ENCODE measurements at regions not wholly inside any gene's neighbourhood (a gene's known extent, or its start where the extent isn't known, plus 50 kb on each side); places are given as distances from the start of the nearest gene placed in this dataset.
"Not testable (repeated sequence)": the region's sequence is repeated elsewhere in the genome, so short reads cannot be mapped to it uniquely, and the experiment has no call there.

DNA sequence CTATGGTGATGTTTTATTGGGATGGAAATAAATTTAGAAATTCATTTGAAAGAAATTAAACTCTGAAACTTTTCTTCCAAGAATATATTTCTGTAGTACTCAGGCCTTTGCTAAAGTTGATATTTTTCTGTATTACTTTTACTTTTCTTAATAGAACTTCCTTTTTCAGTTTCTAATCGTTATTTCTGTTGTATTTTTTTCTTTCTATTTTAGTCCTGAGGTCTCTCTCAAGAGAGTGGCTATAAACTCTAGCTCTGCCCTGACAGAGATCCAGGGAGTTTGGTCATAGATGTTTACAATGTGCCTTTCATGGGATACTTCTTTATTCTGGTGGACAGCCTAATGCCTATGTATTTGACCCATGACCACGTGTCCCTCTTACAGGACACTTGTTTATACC lies 51.0 kb downstream of the OR2B6 start:
- Histone ChIP-seq H3K27me3 (ENCODE audit: insufficient read depth, low read length) (peaks cover 38% of the 10 kb centered on the region), H3K4me3 (ENCODE audit: low read depth, low read length) (no peak overlapping the region), H3K4me1 (ENCODE audit: control insufficient read depth, insufficient read depth, low read length, unreplicated experiment) (peaks cover 4% of the 10 kb centered on the region)

DNA sequence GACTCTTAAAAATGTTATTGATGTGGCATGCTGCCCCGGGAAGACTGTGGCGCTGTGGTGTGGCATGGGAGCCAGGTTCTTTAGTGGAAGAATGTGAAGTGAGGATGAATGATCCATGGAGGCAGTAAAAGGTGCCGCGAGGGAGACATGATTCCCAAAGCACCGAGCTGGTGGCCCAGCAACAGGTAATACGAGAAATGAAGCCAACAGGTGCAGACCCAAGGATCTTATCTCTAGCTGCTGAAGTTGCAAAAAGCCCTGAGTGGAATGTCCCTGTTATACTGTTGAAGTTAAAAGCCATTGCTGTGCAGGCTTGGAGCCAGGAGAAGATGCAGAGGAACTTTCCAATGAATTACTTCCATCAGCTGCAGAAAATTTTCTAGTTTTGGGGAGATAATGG lies 53.5 kb downstream of the OR2B6 start:
- H3K4me3 ChIP-seq (ENCODE audit: low read depth, low read length), result no peak overlapping the region
- H3K4me1 ChIP-seq (ENCODE audit: control insufficient read depth, insufficient read depth, low read length, unreplicated experiment), result peaks cover under 1% of the 10 kb centered on the region
- no peaks in the 10 kb centered on the region for H3K79me2 ChIP-seq (ENCODE audit: control insufficient read depth, insufficient read depth, low read length, unreplicated experiment)
- no peak overlapping the region for H2AFZ ChIP-seq (ENCODE audit: low read length, unreplicated experiment)
- H3K27ac ChIP-seq (ENCODE audit: low read depth, low read length), result no peak overlapping the region
- H3K27me3 ChIP-seq (ENCODE audit: insufficient read depth, low read length), result peaks cover 62% of the 10 kb centered on the region
- H3K36me3 ChIP-seq (ENCODE audit: insufficient read depth, low read length), result no peaks in the 10 kb centered on the region

More for the DNA sequence above, 51.0 kb downstream of the OR2B6 start:
- Histone ChIP-seq H2AFZ (ENCODE audit: low read length, unreplicated experiment) (no peak overlapping the region), H3K79me2 (ENCODE audit: control insufficient read depth, insufficient read depth, low read length, unreplicated experiment) (no peaks in the 10 kb centered on the region), H3K36me3 (ENCODE audit: insufficient read depth, low read length) (no peaks in the 10 kb centered on the region), H3K27ac (ENCODE audit: low read depth, low read length) (no peak overlapping the region)

DNA sequence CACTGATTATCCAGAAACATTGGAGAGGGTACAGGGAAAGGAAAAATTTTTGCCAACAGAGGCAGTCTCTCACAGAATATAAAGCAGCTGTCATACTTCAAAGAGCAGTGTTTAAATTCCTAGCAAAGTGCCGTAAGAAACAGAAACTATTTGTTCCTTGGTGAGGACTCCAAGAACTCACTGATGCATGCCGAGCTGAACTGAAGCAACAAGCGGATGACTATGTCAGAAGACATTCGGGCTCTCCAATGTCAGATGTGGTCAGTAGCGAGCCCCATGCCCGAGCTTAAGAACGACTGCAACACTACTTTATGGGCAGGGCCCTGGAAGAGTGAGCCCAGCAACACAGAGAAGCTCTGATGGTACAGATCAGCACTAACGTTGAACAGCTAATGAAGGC lies 54.7 kb downstream of the OR2B6 start:
- Histone ChIP-seq H3K27ac (ENCODE audit: low read depth, low read length) (no peak overlapping the region), H3K27me3 (ENCODE audit: insufficient read depth, low read length) (peaks cover 74% of the 10 kb centered on the region), H3K36me3 (ENCODE audit: insufficient read depth, low read length) (no peaks in the 10 kb centered on the region), H3K79me2 (ENCODE audit: control insufficient read depth, insufficient read depth, low read length, unreplicated experiment) (no peaks in the 10 kb centered on the region), H3K4me3 (ENCODE audit: low read depth, low read length) (no peak overlapping the region), H3K4me1 (ENCODE audit: control insufficient read depth, insufficient read depth, low read length, unreplicated experiment) (no peaks in the 10 kb centered on the region), H2AFZ (ENCODE audit: low read length, unreplicated experiment) (no peak overlapping the region)

DNA sequence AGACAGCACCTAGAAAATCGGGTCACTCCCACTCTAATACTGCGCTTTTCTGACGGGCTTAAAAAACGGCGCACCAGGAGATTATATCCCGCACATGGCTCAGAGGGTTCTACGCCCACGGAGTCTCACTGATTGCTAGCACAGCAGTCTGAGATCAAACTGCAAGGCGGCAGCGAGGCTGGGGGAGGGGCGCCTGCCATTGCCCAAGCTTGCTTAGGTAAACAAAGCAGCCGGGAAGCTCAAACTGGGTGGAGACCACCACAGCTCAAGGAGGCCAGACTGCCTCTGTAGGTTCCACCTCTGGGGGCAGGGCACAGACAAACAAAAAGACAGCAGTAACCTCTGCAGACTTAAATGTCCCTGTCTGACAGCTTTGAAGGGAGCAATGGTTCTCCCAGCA lies 59.4 kb upstream of the ZNF165 start:
- H3K27me3 ChIP-seq (ENCODE audit: insufficient read depth, low read length), result peaks cover 42% of the 10 kb centered on the region
- not testable (repeated sequence) for H3K27ac ChIP-seq (ENCODE audit: low read depth, low read length); H3K4me1 ChIP-seq (ENCODE audit: control insufficient read depth, insufficient read depth, low read length, unreplicated experiment); H3K4me3 ChIP-seq (ENCODE audit: low read depth, low read length); H2AFZ ChIP-seq (ENCODE audit: low read length, unreplicated experiment); H3K36me3 ChIP-seq (ENCODE audit: insufficient read depth, low read length); H3K79me2 ChIP-seq (ENCODE audit: control insufficient read depth, insufficient read depth, low read length, unreplicated experiment)

DNA sequence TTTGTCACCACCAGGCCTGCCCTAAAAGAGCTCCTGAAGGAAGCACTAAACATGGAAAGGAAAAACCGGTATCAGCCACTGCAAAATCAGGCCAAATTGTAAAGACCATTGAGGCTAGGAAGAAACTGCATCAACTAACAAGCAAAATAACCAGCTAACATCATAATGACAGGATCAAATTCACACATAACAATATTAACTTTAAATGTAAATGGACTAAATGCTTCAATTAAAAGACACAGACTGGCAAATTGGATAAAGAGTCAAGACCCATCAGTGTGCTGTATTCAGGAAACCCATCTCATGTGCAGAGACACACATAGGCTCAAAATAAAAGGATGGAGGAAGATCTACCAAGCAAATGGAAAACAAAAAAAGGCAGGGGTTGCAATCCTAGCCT lies 57.7 kb upstream of the ZNF165 start:
- not testable (repeated sequence) for H3K36me3 ChIP-seq (ENCODE audit: insufficient read depth, low read length); H3K79me2 ChIP-seq (ENCODE audit: control insufficient read depth, insufficient read depth, low read length, unreplicated experiment); H3K4me3 ChIP-seq (ENCODE audit: low read depth, low read length); H3K4me1 ChIP-seq (ENCODE audit: control insufficient read depth, insufficient read depth, low read length, unreplicated experiment); H3K27ac ChIP-seq (ENCODE audit: low read depth, low read length); H2AFZ ChIP-seq (ENCODE audit: low read length, unreplicated experiment)
- H3K27me3 ChIP-seq (ENCODE audit: insufficient read depth, low read length), result peaks cover 27% of the 10 kb centered on the region
